ENCODE measurements at regions not wholly inside any gene's neighbourhood (a gene's known extent, or its start where the extent isn't known, plus 50 kb on each side); places are given as distances from the start of the nearest gene placed in this dataset. TPM values are rescaled to one million over a fixed set of nuclear protein-coding genes. Genes with fewer than 3 reads are reported as not detected.
A peak's percentile ranks its signal among the peaks of the same experiment; 100 is the strongest.

- peaks cover 3% of the 10 kb centered on the region for H3K4me1 Mint-ChIP-seq (ENCODE audit: low read depth)
- no peak for TF ChIP-seq CTCF (IDR thresholded peaks at IDR 0.05)
- H3K9me3 Mint-ChIP-seq (ENCODE audit: low read depth) = no peaks in the 10 kb centered on the region
- no peak for DNase-seq (ENCODE audit: low spot score)
- no peaks in the 10 kb centered on the region for H3K36me3 Mint-ChIP-seq (ENCODE audit: low read depth)
- no peak overlapping the region for H3K4me3 Mint-ChIP-seq (ENCODE audit: unreplicated experiment)
- H3K27ac Mint-ChIP-seq (ENCODE audit: unreplicated experiment) = no peak overlapping the region
- H3K27me3 Mint-ChIP-seq (ENCODE audit: low read depth) = peaks cover 7% of the 10 kb centered on the region
Observed at GRCh38 chr13:106623799-106624460, 56.0 kb upstream of the ARGLU1 start.

GRCh38 chr13:106621833-106622232 is 53.9 kb upstream of the ARGLU1 start:
- DNase-seq (ENCODE audit: low spot score) = no peak
- Mint-ChIP-seq H3K4me3 (ENCODE audit: unreplicated experiment) (no peak overlapping the region), H3K9me3 (ENCODE audit: low read depth) (no peaks in the 10 kb centered on the region), H3K4me1 (ENCODE audit: low read depth) (peaks cover 3% of the 10 kb centered on the region), H3K27me3 (ENCODE audit: low read depth) (peaks cover 6% of the 10 kb centered on the region), H3K36me3 (ENCODE audit: low read depth) (no peaks in the 10 kb centered on the region), H3K27ac (ENCODE audit: unreplicated experiment) (no peak overlapping the region)
- TF ChIP-seq CTCF (IDR thresholded peaks at IDR 0.05) = no peak

- peak; percentile 87 for TF ChIP-seq CTCF (IDR thresholded peaks at IDR 0.05)
- Mint-ChIP-seq H3K9me3 (ENCODE audit: low read depth) (no peaks in the 10 kb centered on the region), H3K4me1 (ENCODE audit: low read depth) (peaks cover 3% of the 10 kb centered on the region), H3K27ac (ENCODE audit: unreplicated experiment) (no peak overlapping the region), H3K36me3 (ENCODE audit: low read depth) (no peaks in the 10 kb centered on the region), H3K27me3 (ENCODE audit: low read depth) (peaks cover 3% of the 10 kb centered on the region), H3K4me3 (ENCODE audit: unreplicated experiment) (no peak overlapping the region)
- DNase-seq (ENCODE audit: low spot score) = no peak
Observed at GRCh38 chr13:106619688-106620555, 52.0 kb upstream of the ARGLU1 start.

Small RNA genes lying in the stretch of these regions (microRNA-seq; reads per million reads assigned to microRNA genes)
- gene MIR1267 (ENCODE audit: borderline number of aligned reads) = not detected

All from chondrocyte (in vitro differentiated cells).